SK-N-SH (cell line): ENCODE measurements at regions not wholly inside any gene's neighbourhood (a gene's known extent, or its start where the extent isn't known, plus 50 kb on each side); places are given as distances from the start of the nearest gene placed in this dataset.

Source experiments
- ELF1 ChIP-seq: IDR thresholded peaks from 2 replicates; pipeline ENCODE4 v1.4.0; 2012
- EZH2phosphoT487 ChIP-seq: fragments of 200-600 bp; sonication (generic); IDR thresholded peaks from 2 replicates; pipeline ENCODE4 v1.6.1; 2017; ENCODE audit warnings: low read depth, mixed run types, mild to moderate bottlenecking, antibody characterized with exemption, moderate library complexity, borderline replicate concordance
- GABPA ChIP-seq: IDR thresholded peaks from 2 replicates; pipeline ENCODE4 v1.4.0; 2012; ENCODE audit warnings: low read depth, mild to moderate bottlenecking
- POLR2AphosphoS5 ChIP-seq: IDR thresholded peaks from 2 replicates; pipeline ENCODE4 v1.6.1; 2012; ENCODE audit warnings: low read depth, low read length
- RXRA ChIP-seq: IDR thresholded peaks from 2 replicates; pipeline ENCODE4 v1.4.0; 2012; ENCODE audit warnings: low read depth, mild to moderate bottlenecking, borderline replicate concordance
- TAF1 ChIP-seq: IDR thresholded peaks from 2 replicates; pipeline ENCODE4 v1.6.1; 2012; ENCODE audit warnings: low read depth, mild to moderate bottlenecking, low read length, moderate library complexity, borderline replicate concordance
- TCF12 ChIP-seq: IDR thresholded peaks from 2 replicates; pipeline ENCODE4 v1.4.0; 2012
- TF ChIP-seq, protein P1 (sequence below): fragments of 200-600 bp; sonication (generic); IDR thresholded peaks from 2 replicates; pipeline ENCODE4 v1.6.1; 2017; ENCODE audit warnings: antibody characterized with exemption, mild to moderate bottlenecking, moderate library complexity

DNA sequence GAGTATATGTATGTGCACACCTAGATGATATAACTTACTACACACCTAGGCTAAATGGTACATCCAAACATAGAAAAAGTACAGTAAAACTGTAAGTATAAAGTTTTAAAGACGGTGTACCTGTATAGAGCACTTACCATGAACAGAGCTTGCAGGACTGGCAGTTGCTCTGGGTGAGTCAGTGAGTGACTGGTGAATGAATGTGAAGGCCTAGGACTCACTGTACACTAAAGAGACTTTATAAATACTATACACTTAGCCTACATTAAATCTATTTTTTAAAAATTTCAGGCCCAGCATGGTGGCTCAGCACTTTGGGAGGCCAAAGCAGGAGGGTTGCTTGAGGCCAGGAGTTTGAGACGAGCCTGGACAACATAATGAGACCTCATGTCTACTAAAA, 195.3 kb downstream of the FZD1 start:
- TF ChIP-seq, protein P1, sequence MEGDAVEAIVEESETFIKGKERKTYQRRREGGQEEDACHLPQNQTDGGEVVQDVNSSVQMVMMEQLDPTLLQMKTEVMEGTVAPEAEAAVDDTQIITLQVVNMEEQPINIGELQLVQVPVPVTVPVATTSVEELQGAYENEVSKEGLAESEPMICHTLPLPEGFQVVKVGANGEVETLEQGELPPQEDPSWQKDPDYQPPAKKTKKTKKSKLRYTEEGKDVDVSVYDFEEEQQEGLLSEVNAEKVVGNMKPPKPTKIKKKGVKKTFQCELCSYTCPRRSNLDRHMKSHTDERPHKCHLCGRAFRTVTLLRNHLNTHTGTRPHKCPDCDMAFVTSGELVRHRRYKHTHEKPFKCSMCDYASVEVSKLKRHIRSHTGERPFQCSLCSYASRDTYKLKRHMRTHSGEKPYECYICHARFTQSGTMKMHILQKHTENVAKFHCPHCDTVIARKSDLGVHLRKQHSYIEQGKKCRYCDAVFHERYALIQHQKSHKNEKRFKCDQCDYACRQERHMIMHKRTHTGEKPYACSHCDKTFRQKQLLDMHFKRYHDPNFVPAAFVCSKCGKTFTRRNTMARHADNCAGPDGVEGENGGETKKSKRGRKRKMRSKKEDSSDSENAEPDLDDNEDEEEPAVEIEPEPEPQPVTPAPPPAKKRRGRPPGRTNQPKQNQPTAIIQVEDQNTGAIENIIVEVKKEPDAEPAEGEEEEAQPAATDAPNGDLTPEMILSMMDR, result no peak
- no peak for TF ChIP-seq GABPA
- no peak for TF ChIP-seq POLR2AphosphoS5
- TF ChIP-seq ELF1, result no peak
- no peak for TF ChIP-seq TAF1
- no peak for TF ChIP-seq RXRA
- TF ChIP-seq EZH2phosphoT487, result no peak
- TF ChIP-seq TCF12, result no peak
